GM21825 (cell line): ENCODE measurements at regions not wholly inside any gene's neighbourhood (a gene's known extent, or its start where the extent isn't known, plus 50 kb on each side); places are given as distances from the start of the nearest gene placed in this dataset.

Source experiments
- ATAC-seq: cut with Tn5 transposase; IDR thresholded peaks from one replicate; pipeline ENCODE4 v1.9.1; 2021; ENCODE audit warnings: mild to moderate bottlenecking, moderate library complexity; ENCODE audit not compliant: unreplicated experiment

GRCh38 chr6:91449539-91449938 lies 862.7 kb upstream of the MAP3K7 start:
- no peak for ATAC-seq

- ATAC-seq, result no peak
Measured at GRCh38 chr6:91447530-91448254, 860.8 kb upstream of the MAP3K7 start.

GRCh38 chr6:91447081-91447480 lies 860.2 kb upstream of the MAP3K7 start:
- ATAC-seq, result no peak

- no peak for ATAC-seq
Measured at GRCh38 chr6:91443405-91443804, 856.5 kb upstream of the MAP3K7 start.

- no peak for ATAC-seq
Measured at GRCh38 chr6:91442342-91442741, 855.5 kb upstream of the MAP3K7 start.

GRCh38 chr6:91438570-91438969 lies 851.7 kb upstream of the MAP3K7 start:
- ATAC-seq, result no peak

- no peak for ATAC-seq
Measured at GRCh38 chr6:91437315-91437729, 850.5 kb upstream of the MAP3K7 start.

- no peak for ATAC-seq
Measured at GRCh38 chr6:91436448-91436847, 849.6 kb upstream of the MAP3K7 start.

- ATAC-seq, result no peak
Measured at GRCh38 chr6:91435630-91436029, 848.8 kb upstream of the MAP3K7 start.

GRCh38 chr6:91434576-91434975 lies 847.7 kb upstream of the MAP3K7 start:
- no peak for ATAC-seq

GRCh38 chr6:91433660-91434534 lies 847.0 kb upstream of the MAP3K7 start:
- no peak for ATAC-seq

- no peak for ATAC-seq
Measured at GRCh38 chr6:91428953-91429560, 842.2 kb upstream of the MAP3K7 start.

- ATAC-seq, result no peak
Measured at GRCh38 chr6:91428296-91428695, 841.4 kb upstream of the MAP3K7 start.

- no peak for ATAC-seq
Measured at GRCh38 chr6:91420243-91420642, 833.4 kb upstream of the MAP3K7 start.

- ATAC-seq, result no peak
Measured at GRCh38 chr6:91415031-91415605, 828.2 kb upstream of the MAP3K7 start.

- no peak for ATAC-seq
Measured at GRCh38 chr6:91412532-91412931, 825.7 kb upstream of the MAP3K7 start.

- ATAC-seq, result no peak
Measured at GRCh38 chr6:91407706-91408105, 820.8 kb upstream of the MAP3K7 start.

- ATAC-seq, result no peak
Measured at GRCh38 chr6:91392951-91393350, 806.1 kb upstream of the MAP3K7 start.

- ATAC-seq, result no peak
Measured at GRCh38 chr6:91387290-91388059, 800.6 kb upstream of the MAP3K7 start.

- ATAC-seq, result no peak
Measured at GRCh38 chr6:91386204-91386603, 799.3 kb upstream of the MAP3K7 start.

GRCh38 chr6:91383207-91383606 lies 796.3 kb upstream of the MAP3K7 start:
- no peak for ATAC-seq
